HEK293T (cell line): ENCODE measurements at regions not wholly inside any gene's neighbourhood (a gene's known extent, or its start where the extent isn't known, plus 50 kb on each side); places are given as distances from the start of the nearest gene placed in this dataset.

Experiments
- ARNT ChIP-seq: fragments of 450-650 bp; IDR thresholded peaks from 2 replicates; pipeline ENCODE4 v1.6.1; 2017; ENCODE audit warnings: mild to moderate bottlenecking
- BHLHE40 ChIP-seq: fragments of 450-650 bp; IDR thresholded peaks from 2 replicates; pipeline ENCODE4 v1.6.1; 2016; ENCODE audit warnings: mild to moderate bottlenecking, moderate library complexity, borderline replicate concordance
- ELF4 ChIP-seq: fragments of 450-650 bp; IDR thresholded peaks from 2 replicates; pipeline ENCODE4 v1.6.1; 2017; ENCODE audit warnings: antibody characterized with exemption
- FOXA1 ChIP-seq: fragments of 450-650 bp; IDR thresholded peaks from 2 replicates; pipeline ENCODE4 v1.6.1; 2016; ENCODE audit warnings: mild to moderate bottlenecking
- FOXM1 ChIP-seq: fragments of 450-650 bp; IDR thresholded peaks from 2 replicates; pipeline ENCODE4 v1.6.1; 2017; ENCODE audit warnings: mild to moderate bottlenecking, borderline replicate concordance
- LEF1 ChIP-seq: fragments of 450-650 bp; IDR thresholded peaks from 2 replicates; pipeline ENCODE4 v1.6.1; 2017; ENCODE audit warnings: mild to moderate bottlenecking, borderline replicate concordance
- SP1 ChIP-seq: fragments of 450-650 bp; IDR thresholded peaks from 2 replicates; pipeline ENCODE4 v1.6.1; 2017
- SUZ12 ChIP-seq: fragments of 450-650 bp; IDR thresholded peaks from 2 replicates; pipeline ENCODE4 v1.6.1; 2016; ENCODE audit warnings: mild to moderate bottlenecking
- ZNF384 ChIP-seq: fragments of 450-650 bp; IDR thresholded peaks from 2 replicates; pipeline ENCODE4 v1.6.1; 2016

- TF ChIP-seq ZNF384 = no peak
- no peak for TF ChIP-seq SP1
- TF ChIP-seq ARNT = no peak
- TF ChIP-seq SUZ12 = no peak
- no peak for TF ChIP-seq LEF1
- TF ChIP-seq FOXA1 = no peak
- no peak for TF ChIP-seq ELF4
- TF ChIP-seq FOXM1 = no peak
- TF ChIP-seq BHLHE40 = no peak
These were observed 53.4 kb downstream of the HES1 start for GRCh38 chr3:194189243-194189791.
